Stimulated activated CD8-positive, alpha-beta memory T cell treated with anti-CD3 and anti-CD28 coated beads, Interleukin-2, amount 100 ng/mL, for 48 hours (primary cell): ENCODE measurements at regions not wholly inside any gene's neighbourhood (a gene's known extent, or its start where the extent isn't known, plus 50 kb on each side); places are given as distances from the start of the nearest gene placed in this dataset.

Experiments
- DNase-seq, 2 donors: peaks; one replicate each; pipeline ENCODE4 v3.0.0-alpha.2; 2020; ENCODE audit warnings: low read depth in 2 of 2

DNA sequence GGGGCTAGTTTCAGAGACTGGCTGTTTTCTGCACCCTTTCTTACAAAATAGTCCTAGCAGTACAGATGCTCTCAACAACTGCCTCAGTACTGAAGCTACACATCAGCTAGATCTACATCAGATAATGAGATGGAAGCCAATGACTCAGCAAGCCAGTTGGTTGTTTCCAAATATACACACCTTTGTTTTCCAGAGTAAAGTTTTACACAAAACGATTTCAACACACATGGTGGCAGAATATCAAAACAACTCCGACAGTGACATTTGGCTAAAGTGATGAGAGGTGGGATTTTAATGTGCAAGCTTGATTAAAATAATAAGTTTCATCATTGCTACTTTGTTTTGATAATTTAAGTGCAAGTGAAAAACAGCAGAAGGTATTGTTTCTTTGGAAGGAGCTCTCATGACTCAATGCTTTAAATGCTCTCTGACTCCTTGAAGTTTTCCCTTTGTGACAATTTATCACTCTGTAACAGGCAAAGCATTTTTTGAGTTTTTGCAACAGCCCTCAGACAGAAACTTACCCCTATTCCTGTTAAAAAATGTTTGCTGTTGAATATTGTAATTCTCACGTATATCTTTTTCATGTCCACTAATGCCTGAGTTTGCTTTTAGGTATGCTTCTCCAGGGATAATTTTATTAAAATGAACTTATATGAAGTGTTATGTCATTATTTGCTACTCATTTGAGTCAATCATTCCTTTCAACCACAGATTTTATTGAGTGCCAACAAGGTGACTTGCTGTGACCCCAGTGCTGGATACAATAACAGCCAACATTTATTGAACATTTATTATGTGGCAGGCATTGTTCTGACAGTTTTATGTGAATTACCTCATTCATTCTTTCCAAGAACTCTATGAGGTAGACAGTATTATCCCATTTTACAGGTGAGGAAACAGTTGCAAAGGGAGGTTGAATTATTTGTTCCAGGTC is 882.0 kb downstream of the TFAP2A start:
- no peak for DNase-seq

GRCh38 chr6:9527679-9528286 is 887.1 kb downstream of the TFAP2A start:
- no peak for DNase-seq

- DNase-seq, result no peak
Observed at GRCh38 chr6:9523462-9523861, 891.4 kb downstream of the TFAP2A start.

- no peak for DNase-seq
Observed at GRCh38 chr6:9522101-9522500, 892.8 kb downstream of the TFAP2A start.

GRCh38 chr6:9521152-9521530 is 893.7 kb downstream of the TFAP2A start:
- DNase-seq, result no peak

DNA sequence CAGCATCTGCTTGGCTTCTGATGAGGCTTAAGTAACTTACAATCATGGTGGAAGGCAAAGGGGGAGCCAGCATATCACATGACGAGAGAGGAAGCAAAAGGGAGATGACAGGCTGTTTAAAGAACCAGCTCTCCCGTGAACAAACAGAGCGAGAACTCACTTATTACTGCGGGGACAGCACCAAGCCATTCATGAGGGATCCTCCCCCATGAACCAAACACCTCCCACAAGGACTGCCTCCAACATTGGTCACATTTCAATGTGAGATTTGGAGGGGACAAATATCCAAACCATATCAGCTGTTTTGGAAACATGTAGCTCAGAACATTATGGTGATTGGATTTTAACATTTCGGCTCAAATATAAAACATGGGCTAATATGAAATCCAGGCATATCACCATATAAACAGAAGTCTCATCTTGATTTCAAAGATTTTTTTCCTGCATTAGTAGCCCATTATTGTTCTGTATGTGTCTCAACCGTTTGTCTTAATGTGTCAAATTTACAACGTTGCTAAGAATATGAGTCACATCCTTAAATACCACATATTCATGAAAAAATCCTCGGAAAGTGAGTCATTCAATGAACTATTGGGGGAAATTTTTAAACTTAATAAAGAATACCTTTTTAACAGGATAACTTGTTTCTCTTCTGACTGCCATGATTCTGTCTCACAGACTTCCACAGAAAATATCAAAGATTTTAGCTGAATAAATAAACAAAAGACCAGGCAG is 894.3 kb downstream of the TFAP2A start:
- DNase-seq, result no peak

- DNase-seq, result no peak
Observed at GRCh38 chr6:9518431-9518830, 896.4 kb downstream of the TFAP2A start.

- DNase-seq, result no peak
Observed at GRCh38 chr6:9517806-9518205, 897.1 kb downstream of the TFAP2A start.

DNA sequence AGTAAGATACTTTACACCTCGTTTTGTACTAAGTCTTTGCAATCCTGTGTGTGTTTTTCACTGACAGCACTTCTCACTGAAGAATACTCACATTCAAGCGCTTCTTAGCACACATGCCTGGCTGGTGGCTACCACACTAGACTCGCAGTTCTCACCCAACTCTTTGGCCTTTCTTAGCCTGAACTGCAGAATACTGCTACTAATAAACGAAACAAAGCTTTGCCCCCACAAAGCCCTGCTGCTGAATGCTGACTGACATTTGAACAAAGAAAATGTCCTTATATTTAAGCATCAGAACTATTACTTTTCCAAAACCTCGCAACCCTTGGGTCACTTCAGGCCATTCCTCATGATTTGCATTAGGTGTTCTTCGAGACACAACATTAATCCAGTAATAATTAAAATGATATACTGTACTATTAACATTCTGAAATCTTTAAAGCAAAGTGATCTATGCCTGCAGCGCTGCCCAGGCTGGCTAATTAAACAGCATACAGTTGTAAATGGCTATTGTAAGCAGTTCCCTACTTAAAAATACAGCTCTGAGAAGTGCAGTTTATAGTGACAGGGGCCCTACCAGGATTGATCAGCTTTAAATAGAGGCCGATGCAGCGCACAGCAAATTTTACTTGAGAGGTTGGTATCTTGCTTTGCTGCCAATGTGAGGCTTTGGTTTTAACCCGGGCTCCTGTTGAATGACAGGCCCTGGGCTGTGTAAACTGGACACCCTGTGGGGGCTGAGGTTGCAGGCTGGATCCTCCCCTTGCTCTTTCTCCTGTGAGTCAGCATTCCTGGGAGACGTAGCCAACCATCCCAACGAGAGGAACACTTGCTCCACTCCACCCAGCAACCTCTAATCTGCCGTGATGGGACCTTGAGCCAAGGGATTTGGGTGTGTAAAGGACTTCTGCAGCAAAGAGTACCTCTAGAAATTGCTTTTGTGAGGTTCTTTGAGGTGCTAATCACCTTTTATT is 899.0 kb downstream of the TFAP2A start:
- DNase-seq, result no peak

GRCh38 chr6:9514146-9514545 is 900.7 kb downstream of the TFAP2A start:
- no peak for DNase-seq

- DNase-seq, result no peak
Observed at GRCh38 chr6:9511157-9511556, 903.7 kb downstream of the TFAP2A start.

DNA sequence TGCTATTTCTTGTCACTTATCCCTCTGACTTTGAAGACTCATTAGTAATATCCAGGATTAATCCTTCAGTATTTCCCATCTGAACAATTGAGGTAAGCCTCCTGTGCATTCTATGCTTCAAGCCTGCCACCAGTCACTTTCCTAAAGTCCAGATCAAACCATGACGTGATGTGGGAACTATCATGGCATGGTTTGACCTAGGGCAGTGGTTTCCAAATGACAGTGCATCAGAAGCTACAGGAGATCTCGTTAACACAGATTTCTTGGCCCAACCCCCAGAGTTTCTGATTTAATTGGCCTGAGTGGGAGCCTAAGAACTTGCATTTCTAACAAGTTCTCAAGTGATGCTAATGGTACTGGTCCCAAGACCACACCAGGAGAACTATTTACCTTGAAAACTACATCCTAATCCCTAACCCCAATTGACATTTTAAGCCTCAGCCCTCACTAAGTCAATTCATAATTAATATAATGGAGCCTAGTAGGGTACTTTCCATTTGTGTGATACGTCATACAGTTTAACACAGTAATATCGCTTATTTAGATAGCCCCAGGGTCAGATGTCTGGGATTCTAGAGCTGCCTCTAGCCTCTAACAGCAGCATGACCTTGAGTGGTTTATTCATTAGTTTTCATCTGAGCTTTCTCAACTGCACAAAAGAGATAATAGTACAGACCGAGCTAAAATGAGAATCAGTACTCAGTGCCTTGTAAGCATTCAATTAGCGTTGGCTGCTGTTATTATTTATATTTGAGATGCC is 907.6 kb downstream of the TFAP2A start:
- DNase-seq, result no peak

DNA sequence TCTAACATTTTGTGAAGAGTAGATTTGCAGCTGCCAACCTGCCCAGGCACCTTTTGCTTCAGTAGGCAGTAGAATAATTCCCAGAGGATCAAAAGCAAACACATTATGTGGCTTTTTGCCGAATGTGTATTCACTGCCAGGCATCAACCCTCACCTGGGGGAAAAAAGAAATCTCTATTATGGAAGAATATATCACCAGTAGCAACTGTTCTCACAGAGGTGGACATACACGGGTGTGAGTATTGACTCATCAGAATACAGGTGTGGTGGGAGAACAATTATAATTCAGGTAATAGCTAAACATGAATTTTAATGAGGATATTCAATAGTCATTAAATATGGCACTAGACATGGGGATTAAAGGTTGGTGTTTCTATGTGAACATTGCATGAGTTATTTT is 910.7 kb downstream of the TFAP2A start:
- no peak for DNase-seq

DNA sequence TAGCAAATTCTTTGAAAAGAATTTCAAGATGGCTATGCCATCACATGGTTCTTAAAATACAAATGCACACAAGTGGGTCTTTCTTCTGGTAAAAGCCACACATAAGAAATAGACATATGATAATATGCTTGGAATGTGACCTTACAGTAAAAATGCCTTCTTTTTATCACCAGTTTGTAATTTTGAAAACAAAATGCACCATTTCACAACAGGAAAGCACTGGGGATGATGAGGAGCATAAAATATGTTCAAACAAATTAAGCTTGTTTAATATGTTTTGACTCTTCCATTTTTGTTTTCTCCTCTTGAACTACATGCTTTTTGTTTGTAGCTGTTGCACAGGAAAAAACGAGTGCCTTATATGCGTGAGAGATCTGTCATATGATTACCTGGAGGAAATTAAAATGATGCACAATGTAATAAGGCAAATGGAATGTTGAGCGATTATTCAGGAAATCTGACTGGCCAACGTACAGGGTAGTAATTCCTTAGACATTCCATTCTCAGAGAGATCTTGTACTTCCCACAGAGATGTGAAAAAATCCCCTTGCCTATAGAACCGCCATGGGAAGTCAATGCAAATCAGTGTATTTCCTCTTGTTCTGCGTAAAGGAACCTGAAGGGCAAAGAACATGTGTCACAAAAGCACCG is 911.6 kb downstream of the TFAP2A start:
- DNase-seq, result no peak

GRCh38 chr6:9499709-9500108 is 915.2 kb downstream of the TFAP2A start:
- no peak for DNase-seq

- no peak for DNase-seq
Observed at GRCh38 chr6:9496837-9497236, 918.0 kb downstream of the TFAP2A start.

- no peak for DNase-seq
Observed at GRCh38 chr6:9494864-9495263, 920.0 kb downstream of the TFAP2A start.

DNA sequence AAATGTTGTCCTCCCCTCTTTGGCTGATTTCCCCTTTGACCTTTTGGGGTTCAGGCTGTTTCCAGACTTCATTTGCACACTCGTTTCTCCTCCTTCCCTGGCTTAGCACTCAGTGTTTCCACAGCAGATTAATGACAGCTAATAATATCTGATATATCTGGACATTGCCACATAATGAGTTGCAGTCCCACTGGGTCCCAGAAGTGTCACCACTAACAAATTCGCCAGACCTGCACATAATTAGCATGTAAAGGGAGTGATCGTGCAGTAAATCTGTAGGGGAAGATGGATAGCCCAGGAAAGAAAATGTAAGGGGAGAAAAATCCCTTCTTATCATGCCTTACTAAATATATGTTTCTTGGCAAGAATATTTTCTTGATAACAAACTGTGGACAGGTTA is 922.1 kb downstream of the TFAP2A start:
- no peak for DNase-seq

GRCh38 chr6:9487128-9487527 is 927.7 kb downstream of the TFAP2A start:
- no peak for DNase-seq

DNA sequence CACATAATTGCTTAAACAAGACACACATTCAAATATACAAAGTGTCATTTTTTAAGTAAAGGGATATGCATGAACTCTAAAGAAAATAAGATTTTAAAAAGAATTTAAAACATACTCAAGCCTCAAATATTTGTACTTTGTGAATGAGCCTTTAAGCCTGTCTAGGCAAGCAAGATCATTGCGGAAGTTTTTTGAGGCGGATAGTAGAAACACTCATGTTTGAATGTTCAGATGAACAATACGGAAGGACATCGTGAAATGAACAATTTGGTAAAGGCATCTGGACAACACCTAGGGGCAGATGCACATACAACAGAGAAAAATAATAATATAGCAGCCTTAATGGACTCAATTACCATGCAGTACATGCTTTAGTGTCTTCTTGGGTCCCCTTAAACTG is 928.9 kb downstream of the TFAP2A start:
- DNase-seq, result no peak
